HepG2 (cell line): ENCODE measurements at regions not wholly inside any gene's neighbourhood (a gene's known extent, or its start where the extent isn't known, plus 50 kb on each side); places are given as distances from the start of the nearest gene placed in this dataset.

ENCODE experiments used
- ATAC-seq: fragments of 200-7000 bp; cut with Tn5 transposase; 3 replicates; pipeline ENCODE4 v1.9.1; 2020; ENCODE audit warnings: mild to moderate bottlenecking, moderate library complexity
- BruUV-seq: library from RNA; stranded (reverse); fragments of 400-500 nt; replicated peaks from 2 replicates; lab custom pipeline; 2021; lab: Mats Ljungman, UMichigan
- CTCF ChIA-PET: fragments of 300-600 bp; formaldehyde crosslinking; extraction: SDS; loops from one replicate; lab custom pipeline; 2021; ENCODE audit warnings: low total read pairs, inconsistent platforms, low intra/inter-chr PET ratio; lab: Yijun Ruan, JAX
- POLR2A ChIA-PET: fragments of 350-600 bp; sonication (Branson Sonifier 250); formaldehyde crosslinking; loops from one replicate; lab custom pipeline; 2020; ENCODE audit warnings: antibody characterized with exemption, inconsistent platforms; lab: Yijun Ruan, JAX
- DNase-seq: peaks from one replicate; pipeline ENCODE4 v3.0.0-alpha.2; 2015; ENCODE audit warnings: low spot score
- FAIRE-seq: peaks from 3 replicates; lab custom pipeline; 2011; peaks lifted over from hg19 to GRCh38; lab: Jason Lieb, UNC
- H2AFZ ChIP-seq: one replicate; pipeline ENCODE4 v1.6.1; 2011; ENCODE audit warnings: low read length, inconsistent platforms
- H3K27ac ChIP-seq: fragments of 300-600 bp; 3 replicates; pipeline ENCODE4 v1.8.0; 2011; ENCODE audit warnings: mixed run types, mild to moderate bottlenecking, mixed read lengths, low read length, inconsistent platforms; ENCODE audit not compliant: insufficient read depth; ENCODE audit errors: extremely low read length
- H3K27me3 ChIP-seq, 2 experiments: fragments of 200-600 bp in 1 of 2; 2 replicates in 1 of 2; 3 replicates in 1 of 2; pipeline versions ENCODE4 v1.6.0 to v1.8.0; 2011; ENCODE audit warnings: low read length in 2 of 2, mild to moderate bottlenecking in 2 of 2, moderate library complexity in 2 of 2, inconsistent platforms in 1 of 2; ENCODE audit not compliant: insufficient read depth in 2 of 2, control insufficient read depth in 1 of 2
- H3K36me3 ChIP-seq, 2 experiments: fragments of 200-600 bp in 1 of 2; replicated peaks in 1 of 2; 2 replicates in 1 of 2; 3 replicates in 1 of 2; pipeline versions ENCODE4 v1.5.1 to v1.8.0; 2011; ENCODE audit warnings: low read length in 2 of 2, inconsistent platforms in 1 of 2; ENCODE audit not compliant: insufficient read depth in 2 of 2, control insufficient read depth in 1 of 2
- H3K4me1 ChIP-seq: 2 replicates; pipeline ENCODE4 v1.5.1; 2012; ENCODE audit warnings: low read length, inconsistent platforms; ENCODE audit not compliant: insufficient read depth
- H3K4me2 ChIP-seq: 2 replicates; pipeline ENCODE4 v1.6.0; 2011; ENCODE audit warnings: low read depth, low read length, inconsistent platforms
- H3K4me3 ChIP-seq, 3 experiments: fragments of 200-600 bp in 1 of 3; sonication (generic), shearing (Covaris generic) in 1 of 3; replicated peaks in 1 of 3; 2 replicates each; pipeline ENCODE4 v1.5.1; 2011 to 2016; ENCODE audit warnings: low read length in 3 of 3, inconsistent platforms in 2 of 3, low read depth in 2 of 3, mild to moderate bottlenecking in 2 of 3, control low read depth in 1 of 3, mixed read lengths in 1 of 3; ENCODE audit not compliant: insufficient read depth in 1 of 3
- H3K79me2 ChIP-seq: one replicate; pipeline ENCODE4 v1.6.1; 2011; ENCODE audit warnings: low read length, inconsistent platforms; ENCODE audit not compliant: insufficient read depth
- H3K9ac ChIP-seq: 2 replicates; pipeline ENCODE4 v1.6.0; 2011; ENCODE audit warnings: mild to moderate bottlenecking, low read depth, low read length, inconsistent platforms; ENCODE audit not compliant: insufficient read depth
- H3K9me3 ChIP-seq: 2 replicates; pipeline ENCODE4 v1.5.1; 2012; ENCODE audit warnings: mild to moderate bottlenecking, low read length
- H4K20me1 ChIP-seq: 2 replicates; pipeline ENCODE4 v1.6.0; 2011; ENCODE audit warnings: inconsistent platforms, mild to moderate bottlenecking, low read length, moderate library complexity; ENCODE audit not compliant: insufficient read depth
- ELF1 ChIP-seq: sonication (generic); formaldehyde crosslinking; IDR thresholded peaks from 2 replicates; pipeline ENCODE4 v1.4.0; 2020; ENCODE audit warnings: missing genetic modification reagents
- FOXJ3 ChIP-seq: sonication (generic); formaldehyde crosslinking; IDR thresholded peaks from 2 replicates; pipeline ENCODE4 v1.4.0; 2020; ENCODE audit warnings: missing genetic modification reagents, mild to moderate bottlenecking, borderline replicate concordance
- GZF1 ChIP-seq: sonication (generic); formaldehyde crosslinking; IDR thresholded peaks from 2 replicates; pipeline ENCODE4 v1.5.1; 2020; ENCODE audit warnings: mild to moderate bottlenecking, missing genetic modification reagents
- MTA3 ChIP-seq: sonication (generic); formaldehyde crosslinking; IDR thresholded peaks from 2 replicates; pipeline ENCODE4 v1.4.0; 2020; ENCODE audit warnings: missing genetic modification reagents
- PHB2 ChIP-seq: fragments of 450-650 bp; IDR thresholded peaks from 2 replicates; pipeline ENCODE4 v1.6.1; 2018; ENCODE audit not compliant: partially characterized antibody
- TRIM24 ChIP-seq: sonication (generic); formaldehyde crosslinking; IDR thresholded peaks from 2 replicates; pipeline ENCODE4 v1.8.0; 2022; ENCODE audit warnings: mild to moderate bottlenecking, missing genetic modification reagents
- YY1 ChIP-seq: IDR thresholded peaks from 2 replicates; pipeline ENCODE4 v1.6.1; 2011; ENCODE audit warnings: low read length, low read depth, moderate library complexity, mild to moderate bottlenecking; ENCODE audit not compliant: insufficient read depth, insufficient replicate concordance
- ZBTB21 ChIP-seq: sonication (generic); formaldehyde crosslinking; IDR thresholded peaks from 2 replicates; pipeline ENCODE4 v1.4.0; 2020; ENCODE audit warnings: missing genetic modification reagents
- ZBTB38 ChIP-seq: sonication (generic); formaldehyde crosslinking; IDR thresholded peaks from 2 replicates; pipeline ENCODE4 v1.5.1; 2020; ENCODE audit warnings: mild to moderate bottlenecking, missing genetic modification reagents
- ZNF282 ChIP-seq: fragments of 450-650 bp; IDR thresholded peaks from 2 replicates; pipeline ENCODE4 v1.6.1; 2018; ENCODE audit not compliant: partially characterized antibody
- ZNF674 ChIP-seq: sonication (generic); formaldehyde crosslinking; IDR thresholded peaks from 2 replicates; pipeline ENCODE4 v1.5.0; 2020; ENCODE audit warnings: low read depth, mild to moderate bottlenecking, missing genetic modification reagents
- whole genome bisulfite sequencing: methylation state at CpG from one replicate; pipeline ENCODE4 v1.1.6; 2017; ENCODE audit warnings: low lambda C conversion rate; 5-methylcytosine and 5-hydroxymethylcytosine counted together
- in situ Hi-C: cut with HindIII; loops from 2 replicates; pipeline ENCODE4 v1.10.0; 2017; ENCODE audit warnings: low pct_unique_long_range_greater_than_20kb; ENCODE audit not compliant: extremely low pct_ligation_motif_present
- intact Hi-C: fragments of 100-400 bp; cut with micrococcal nuclease; formaldehyde crosslinking; loops from one replicate; pipeline ENCODE4 v1.10.0; 2022; ENCODE audit not compliant: unreplicated experiment
- TF ChIP-seq, protein P1 (sequence below): sonication (generic); formaldehyde crosslinking; IDR thresholded peaks from 2 replicates; pipeline ENCODE4 v1.5.0; 2020; ENCODE audit warnings: missing genetic modification reagents
- TF ChIP-seq, protein P2 (sequence below): sonication (generic); formaldehyde crosslinking; IDR thresholded peaks from 2 replicates; pipeline ENCODE4 v1.9.0; 2022; ENCODE audit warnings: missing genetic modification reagents, mild to moderate bottlenecking, borderline replicate concordance
- TF ChIP-seq, protein P3 (sequence below): sonication (generic); formaldehyde crosslinking; IDR thresholded peaks from 2 replicates; pipeline ENCODE4 v1.4.0; 2020; ENCODE audit warnings: mild to moderate bottlenecking, missing genetic modification reagents

DNA sequence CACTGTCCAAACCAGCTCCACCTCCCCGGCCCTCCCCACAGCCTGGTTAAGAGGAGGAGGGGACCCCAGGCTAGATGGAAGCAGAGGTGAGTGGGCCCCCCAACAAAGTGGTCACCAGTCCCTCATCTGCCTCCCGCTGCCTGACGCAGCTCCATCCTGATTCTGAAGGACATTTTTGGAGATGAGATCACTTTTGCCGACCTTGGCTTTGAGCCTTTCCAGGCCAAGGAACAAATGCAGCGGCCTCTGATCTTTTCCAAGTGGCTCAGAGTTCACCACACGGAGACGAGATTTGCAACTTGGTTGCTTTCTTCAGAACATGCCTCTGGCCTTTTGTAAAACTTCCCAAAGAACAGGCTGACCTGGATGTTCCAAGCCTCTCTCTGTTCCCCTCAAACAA is 223.1 kb downstream of the NPHP4 start:
- Histone ChIP-seq H4K20me1 (0 out of 2 replicates have a peak, but pooled peaks cover 2% of the 10 kb centered on the region), H3K4me2 (no peak overlapping the region), H2AFZ (no peak overlapping the region), H3K79me2 (no peaks in the 10 kb centered on the region), H3K4me3 (no peak overlapping the region), H3K36me3 (no peaks in the 10 kb centered on the region), H3K9me3 (no peaks in the 10 kb centered on the region), H3K27ac (no peak overlapping the region), H3K4me1 (no peaks in the 10 kb centered on the region), H3K27me3 (peaks cover 4 to 71% of the 10 kb centered on the region in 2 experiments), H3K9ac (no peak overlapping the region)
- FAIRE-seq (no peak), DNase-seq (no peak), ATAC-seq (no peak)
- BruUV-seq, result no TSS peak
- TF ChIP-seq, protein P1, sequence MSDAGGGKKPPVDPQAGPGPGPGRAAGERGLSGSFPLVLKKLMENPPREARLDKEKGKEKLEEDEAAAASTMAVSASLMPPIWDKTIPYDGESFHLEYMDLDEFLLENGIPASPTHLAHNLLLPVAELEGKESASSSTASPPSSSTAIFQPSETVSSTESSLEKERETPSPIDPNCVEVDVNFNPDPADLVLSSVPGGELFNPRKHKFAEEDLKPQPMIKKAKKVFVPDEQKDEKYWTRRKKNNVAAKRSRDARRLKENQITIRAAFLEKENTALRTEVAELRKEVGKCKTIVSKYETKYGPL (CRISPR knock-in tag), result no peak
- no peak for TF ChIP-seq ZBTB21 (CRISPR knock-in tag)
- no peak for TF ChIP-seq ZBTB38 (CRISPR knock-in tag)
- TF ChIP-seq, protein P2, sequence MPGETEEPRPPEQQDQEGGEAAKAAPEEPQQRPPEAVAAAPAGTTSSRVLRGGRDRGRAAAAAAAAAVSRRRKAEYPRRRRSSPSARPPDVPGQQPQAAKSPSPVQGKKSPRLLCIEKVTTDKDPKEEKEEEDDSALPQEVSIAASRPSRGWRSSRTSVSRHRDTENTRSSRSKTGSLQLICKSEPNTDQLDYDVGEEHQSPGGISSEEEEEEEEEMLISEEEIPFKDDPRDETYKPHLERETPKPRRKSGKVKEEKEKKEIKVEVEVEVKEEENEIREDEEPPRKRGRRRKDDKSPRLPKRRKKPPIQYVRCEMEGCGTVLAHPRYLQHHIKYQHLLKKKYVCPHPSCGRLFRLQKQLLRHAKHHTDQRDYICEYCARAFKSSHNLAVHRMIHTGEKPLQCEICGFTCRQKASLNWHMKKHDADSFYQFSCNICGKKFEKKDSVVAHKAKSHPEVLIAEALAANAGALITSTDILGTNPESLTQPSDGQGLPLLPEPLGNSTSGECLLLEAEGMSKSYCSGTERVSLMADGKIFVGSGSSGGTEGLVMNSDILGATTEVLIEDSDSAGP (CRISPR knock-in tag), result no peak
- TF ChIP-seq MTA3 (CRISPR knock-in tag), result no peak
- POLR2A ChIA-PET, result no interaction called here
- in situ Hi-C loops (no loop called here), intact Hi-C loops (no loop called here)
- 8% methylated on average over 2 of the region's 7 CpGs for whole genome bisulfite sequencing
- CTCF ChIA-PET, result no interaction called here

DNA sequence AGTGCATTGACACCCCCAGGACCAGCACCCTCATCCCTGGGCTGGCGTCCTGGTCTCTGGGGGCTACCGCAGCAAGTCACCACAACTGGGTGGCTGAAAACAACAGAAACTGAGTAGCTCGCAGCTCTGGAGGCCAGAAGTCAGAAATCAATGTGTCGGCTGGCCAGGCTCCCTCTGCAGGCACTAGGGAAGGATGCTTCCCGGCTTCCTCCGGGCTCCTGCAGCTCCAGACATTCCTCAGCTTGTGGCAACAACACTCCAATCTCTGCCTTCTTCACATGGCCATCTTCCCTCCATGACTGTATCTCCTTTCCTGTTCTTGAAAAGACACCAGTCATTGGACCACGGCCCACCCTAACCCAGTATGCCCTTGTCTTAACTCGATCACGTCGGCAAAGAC is 224.2 kb downstream of the NPHP4 start:
- Histone ChIP-seq H3K27me3 (peaks cover 4 to 61% of the 10 kb centered on the region in 2 experiments), H3K36me3 (no peaks in the 10 kb centered on the region), H2AFZ (no peak overlapping the region), H3K4me3 (no peak overlapping the region), H3K4me1 (no peaks in the 10 kb centered on the region), H4K20me1 (0 out of 2 replicates have a peak, but pooled peaks cover 2% of the 10 kb centered on the region), H3K4me2 (no peak overlapping the region), H3K27ac (no peak overlapping the region), H3K9ac (no peak overlapping the region), H3K79me2 (no peaks in the 10 kb centered on the region), H3K9me3 (peaks cover 9% of the 10 kb centered on the region)
- POLR2A ChIA-PET, result no interaction called here
- DNase-seq (no peak), FAIRE-seq (no peak), ATAC-seq (peak; percentile 54)
- CTCF ChIA-PET, result no interaction called here
- no TSS peak for BruUV-seq
- intact Hi-C loops (no loop called here), in situ Hi-C loops (no loop called here)
- 39% methylated on average over 5 of the region's 10 CpGs for WGBS
- TF ChIP-seq ZBTB21 (CRISPR knock-in tag) (no peak), FOXJ3 (CRISPR knock-in tag) (no peak), YY1 (no peak), GZF1 (CRISPR knock-in tag) (no peak), PHB2 (no peak), TRIM24 (CRISPR knock-in tag) (no peak), ZNF674 (CRISPR knock-in tag) (no peak), ZNF282 (no peak), ELF1 (CRISPR knock-in tag) (no peak)
- TF ChIP-seq, protein P3, sequence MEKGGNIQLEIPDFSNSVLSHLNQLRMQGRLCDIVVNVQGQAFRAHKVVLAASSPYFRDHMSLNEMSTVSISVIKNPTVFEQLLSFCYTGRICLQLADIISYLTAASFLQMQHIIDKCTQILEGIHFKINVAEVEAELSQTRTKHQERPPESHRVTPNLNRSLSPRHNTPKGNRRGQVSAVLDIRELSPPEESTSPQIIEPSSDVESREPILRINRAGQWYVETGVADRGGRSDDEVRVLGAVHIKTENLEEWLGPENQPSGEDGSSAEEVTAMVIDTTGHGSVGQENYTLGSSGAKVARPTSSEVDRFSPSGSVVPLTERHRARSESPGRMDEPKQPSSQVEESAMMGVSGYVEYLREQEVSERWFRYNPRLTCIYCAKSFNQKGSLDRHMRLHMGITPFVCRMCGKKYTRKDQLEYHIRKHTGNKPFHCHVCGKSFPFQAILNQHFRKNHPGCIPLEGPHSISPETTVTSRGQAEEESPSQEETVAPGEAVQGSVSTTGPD (CRISPR knock-in tag), result no peak
